HepG2 (cell line): ENCODE measurements at regions not wholly inside any gene's neighbourhood (a gene's known extent, or its start where the extent isn't known, plus 50 kb on each side); places are given as distances from the start of the nearest gene placed in this dataset.

Experiments
- ATAC-seq: fragments of 200-7000 bp; cut with Tn5 transposase; 3 replicates; pipeline ENCODE4 v1.9.1; 2020; ENCODE audit warnings: mild to moderate bottlenecking, moderate library complexity
- BruUV-seq: library from RNA; stranded (reverse); fragments of 400-500 nt; replicated peaks from 2 replicates; lab custom pipeline; 2021; lab: Mats Ljungman, UMichigan
- CTCF ChIA-PET: fragments of 300-600 bp; formaldehyde crosslinking; extraction: SDS; loops from one replicate; lab custom pipeline; 2021; ENCODE audit warnings: low total read pairs, inconsistent platforms, low intra/inter-chr PET ratio; lab: Yijun Ruan, JAX
- POLR2A ChIA-PET: fragments of 350-600 bp; sonication (Branson Sonifier 250); formaldehyde crosslinking; loops from one replicate; lab custom pipeline; 2020; ENCODE audit warnings: antibody characterized with exemption, inconsistent platforms; lab: Yijun Ruan, JAX
- DNase-seq: peaks from one replicate; pipeline ENCODE4 v3.0.0-alpha.2; 2015; ENCODE audit warnings: low spot score
- FAIRE-seq: peaks from 3 replicates; lab custom pipeline; 2011; peaks lifted over from hg19 to GRCh38; lab: Jason Lieb, UNC
- H2AFZ ChIP-seq: one replicate; pipeline ENCODE4 v1.6.1; 2011; ENCODE audit warnings: low read length, inconsistent platforms
- H3K27ac ChIP-seq: fragments of 300-600 bp; 3 replicates; pipeline ENCODE4 v1.8.0; 2011; ENCODE audit warnings: mixed run types, mild to moderate bottlenecking, mixed read lengths, low read length, inconsistent platforms; ENCODE audit not compliant: insufficient read depth; ENCODE audit errors: extremely low read length
- H3K27me3 ChIP-seq, 2 experiments: fragments of 200-600 bp in 1 of 2; 2 replicates in 1 of 2; 3 replicates in 1 of 2; pipeline versions ENCODE4 v1.6.0 to v1.8.0; 2011; ENCODE audit warnings: low read length in 2 of 2, mild to moderate bottlenecking in 2 of 2, moderate library complexity in 2 of 2, inconsistent platforms in 1 of 2; ENCODE audit not compliant: insufficient read depth in 2 of 2, control insufficient read depth in 1 of 2
- H3K36me3 ChIP-seq, 2 experiments: fragments of 200-600 bp in 1 of 2; replicated peaks in 1 of 2; 2 replicates in 1 of 2; 3 replicates in 1 of 2; pipeline versions ENCODE4 v1.5.1 to v1.8.0; 2011; ENCODE audit warnings: low read length in 2 of 2, inconsistent platforms in 1 of 2; ENCODE audit not compliant: insufficient read depth in 2 of 2, control insufficient read depth in 1 of 2
- H3K4me1 ChIP-seq: 2 replicates; pipeline ENCODE4 v1.5.1; 2012; ENCODE audit warnings: low read length, inconsistent platforms; ENCODE audit not compliant: insufficient read depth
- H3K4me2 ChIP-seq: 2 replicates; pipeline ENCODE4 v1.6.0; 2011; ENCODE audit warnings: low read depth, low read length, inconsistent platforms
- H3K4me3 ChIP-seq, 3 experiments: fragments of 200-600 bp in 1 of 3; sonication (generic), shearing (Covaris generic) in 1 of 3; replicated peaks in 1 of 3; 2 replicates each; pipeline ENCODE4 v1.5.1; 2011 to 2016; ENCODE audit warnings: low read length in 3 of 3, inconsistent platforms in 2 of 3, low read depth in 2 of 3, mild to moderate bottlenecking in 2 of 3, control low read depth in 1 of 3, mixed read lengths in 1 of 3; ENCODE audit not compliant: insufficient read depth in 1 of 3
- H3K79me2 ChIP-seq: one replicate; pipeline ENCODE4 v1.6.1; 2011; ENCODE audit warnings: low read length, inconsistent platforms; ENCODE audit not compliant: insufficient read depth
- H3K9ac ChIP-seq: 2 replicates; pipeline ENCODE4 v1.6.0; 2011; ENCODE audit warnings: mild to moderate bottlenecking, low read depth, low read length, inconsistent platforms; ENCODE audit not compliant: insufficient read depth
- H3K9me3 ChIP-seq: 2 replicates; pipeline ENCODE4 v1.5.1; 2012; ENCODE audit warnings: mild to moderate bottlenecking, low read length
- H4K20me1 ChIP-seq: 2 replicates; pipeline ENCODE4 v1.6.0; 2011; ENCODE audit warnings: inconsistent platforms, mild to moderate bottlenecking, low read length, moderate library complexity; ENCODE audit not compliant: insufficient read depth
- ATF1 ChIP-seq: IDR thresholded peaks from 2 replicates; pipeline ENCODE4 v1.6.1; 2016; ENCODE audit warnings: mild to moderate bottlenecking, control low read depth
- FLYWCH1 ChIP-seq: sonication (generic); formaldehyde crosslinking; IDR thresholded peaks from 2 replicates; pipeline ENCODE4 v1.8.1; 2023; ENCODE audit warnings: mild to moderate bottlenecking, missing genetic modification reagents
- GMEB2 ChIP-seq: IDR thresholded peaks from 2 replicates; pipeline ENCODE4 v1.6.1; 2016; ENCODE audit warnings: missing biosample characterization, missing genetic modification reagents, low read depth
- HOMEZ ChIP-seq: IDR thresholded peaks from 2 replicates; pipeline ENCODE4 v1.6.1; 2016; ENCODE audit warnings: low read depth
- PCBP1 ChIP-seq: fragments of 200-400 bp; formaldehyde crosslinking; IDR thresholded peaks from 2 replicates; pipeline ENCODE4 v1.6.1; 2017; ENCODE audit warnings: mild to moderate bottlenecking, low read depth, low read length, borderline replicate concordance
- SNAPC2 ChIP-seq: sonication (generic); formaldehyde crosslinking; IDR thresholded peaks from 2 replicates; pipeline ENCODE4 v1.8.1; 2022; ENCODE audit warnings: mild to moderate bottlenecking, missing genetic modification reagents
- SOX6 ChIP-seq, 2 experiments: fragments of 450-650 bp in 1 of 2; sonication (generic) in 1 of 2; formaldehyde crosslinking in 1 of 2; IDR thresholded peaks; 2 replicates each; pipeline versions ENCODE4 v1.4.0 to v1.6.1; 2017 to 2020; ENCODE audit warnings: antibody characterized with exemption in 1 of 2, mild to moderate bottlenecking in 1 of 2, missing genetic modification reagents in 1 of 2
- THYN1 ChIP-seq: sonication (generic); formaldehyde crosslinking; IDR thresholded peaks from 2 replicates; pipeline ENCODE4 v1.8.1; 2023; ENCODE audit warnings: low read depth, mild to moderate bottlenecking, moderate library complexity, missing genetic modification reagents, borderline replicate concordance
- ZEB1 ChIP-seq: IDR thresholded peaks from 2 replicates; pipeline ENCODE4 v1.6.1; 2012; ENCODE audit warnings: mild to moderate bottlenecking, low read depth, inconsistent platforms; ENCODE audit not compliant: insufficient replicate concordance
- ZNF205 ChIP-seq: IDR thresholded peaks from 2 replicates; pipeline ENCODE4 v1.6.1; 2018; ENCODE audit warnings: missing biosample characterization, missing genetic modification reagents
- ZNF224 ChIP-seq: sonication (generic); formaldehyde crosslinking; IDR thresholded peaks from 2 replicates; pipeline ENCODE4 v1.5.0; 2020; ENCODE audit warnings: mild to moderate bottlenecking, missing genetic modification reagents
- ZNF282 ChIP-seq: fragments of 450-650 bp; IDR thresholded peaks from 2 replicates; pipeline ENCODE4 v1.6.1; 2018; ENCODE audit not compliant: partially characterized antibody
- ZNF296 ChIP-seq: sonication (generic); formaldehyde crosslinking; conservative IDR thresholded peaks from 2 replicates; pipeline ENCODE4 v1.5.0; 2020; ENCODE audit warnings: mild to moderate bottlenecking, missing genetic modification reagents
- ZNF446 ChIP-seq: sonication (generic); formaldehyde crosslinking; IDR thresholded peaks from 2 replicates; pipeline ENCODE4 v1.5.0; 2020; ENCODE audit warnings: mild to moderate bottlenecking, missing genetic modification reagents
- ZNF549 ChIP-seq: sonication (generic); formaldehyde crosslinking; IDR thresholded peaks from 2 replicates; pipeline ENCODE4 v1.5.0; 2020; ENCODE audit warnings: missing genetic modification reagents
- ZNF552 ChIP-seq: sonication (generic); formaldehyde crosslinking; IDR thresholded peaks from 2 replicates; pipeline ENCODE4 v1.9.0; 2022; ENCODE audit warnings: missing genetic modification reagents, mild to moderate bottlenecking, borderline replicate concordance
- ZNF644 ChIP-seq: IDR thresholded peaks from 2 replicates; pipeline ENCODE4 v1.6.1; 2016; ENCODE audit warnings: low read depth
- ZNF703 ChIP-seq: sonication (generic); formaldehyde crosslinking; IDR thresholded peaks from 2 replicates; pipeline ENCODE4 v1.5.1; 2020; ENCODE audit warnings: missing genetic modification reagents, mild to moderate bottlenecking, moderate library complexity, borderline replicate concordance
- WGBS: methylation state at CpG from one replicate; pipeline ENCODE4 v1.1.6; 2017; ENCODE audit warnings: low lambda C conversion rate; 5-methylcytosine and 5-hydroxymethylcytosine counted together
- in situ Hi-C: cut with HindIII; loops from 2 replicates; pipeline ENCODE4 v1.10.0; 2017; ENCODE audit warnings: low pct_unique_long_range_greater_than_20kb; ENCODE audit not compliant: extremely low pct_ligation_motif_present
- intact Hi-C: fragments of 100-400 bp; cut with micrococcal nuclease; formaldehyde crosslinking; loops from one replicate; pipeline ENCODE4 v1.10.0; 2022; ENCODE audit not compliant: unreplicated experiment
- TF ChIP-seq, protein P1 (sequence below): sonication (generic); formaldehyde crosslinking; IDR thresholded peaks from 2 replicates; pipeline ENCODE4 v1.4.0; 2020; ENCODE audit warnings: missing genetic modification reagents, borderline replicate concordance

- FAIRE-seq: no peak
- no peaks in the 10 kb centered on the region for H4K20me1 ChIP-seq
- TF ChIP-seq ZNF282: no peak
- TF ChIP-seq ZNF205: no peak
- no peak for TF ChIP-seq ZNF703 (CRISPR knock-in tag)
- TF ChIP-seq ZNF552 (CRISPR knock-in tag): no peak
- no peak for TF ChIP-seq ZNF296 (CRISPR knock-in tag)
- TF ChIP-seq, protein P1, sequence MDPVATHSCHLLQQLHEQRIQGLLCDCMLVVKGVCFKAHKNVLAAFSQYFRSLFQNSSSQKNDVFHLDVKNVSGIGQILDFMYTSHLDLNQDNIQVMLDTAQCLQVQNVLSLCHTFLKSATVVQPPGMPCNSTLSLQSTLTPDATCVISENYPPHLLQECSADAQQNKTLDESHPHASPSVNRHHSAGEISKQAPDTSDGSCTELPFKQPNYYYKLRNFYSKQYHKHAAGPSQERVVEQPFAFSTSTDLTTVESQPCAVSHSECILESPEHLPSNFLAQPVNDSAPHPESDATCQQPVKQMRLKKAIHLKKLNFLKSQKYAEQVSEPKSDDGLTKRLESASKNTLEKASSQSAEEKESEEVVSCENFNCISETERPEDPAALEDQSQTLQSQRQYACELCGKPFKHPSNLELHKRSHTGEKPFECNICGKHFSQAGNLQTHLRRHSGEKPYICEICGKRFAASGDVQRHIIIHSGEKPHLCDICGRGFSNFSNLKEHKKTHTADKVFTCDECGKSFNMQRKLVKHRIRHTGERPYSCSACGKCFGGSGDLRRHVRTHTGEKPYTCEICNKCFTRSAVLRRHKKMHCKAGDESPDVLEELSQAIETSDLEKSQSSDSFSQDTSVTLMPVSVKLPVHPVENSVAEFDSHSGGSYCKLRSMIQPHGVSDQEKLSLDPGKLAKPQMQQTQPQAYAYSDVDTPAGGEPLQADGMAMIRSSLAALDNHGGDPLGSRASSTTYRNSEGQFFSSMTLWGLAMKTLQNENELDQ (CRISPR knock-in tag): no peak
- TF ChIP-seq HOMEZ (CRISPR knock-in tag): no peak
- TF ChIP-seq ZNF446 (CRISPR knock-in tag): no peak
- no peak for TF ChIP-seq ZNF549
- TF ChIP-seq ATF1 (CRISPR knock-in tag): no peak
- no peak for TF ChIP-seq SOX6 (IDR thresholded peaks at IDR 0.05)
- no peak for TF ChIP-seq SOX6 (CRISPR knock-in tag; IDR thresholded peaks at IDR 0.05)
- TF ChIP-seq FLYWCH1 (CRISPR knock-in tag): no peak
- no peak for TF ChIP-seq THYN1 (CRISPR knock-in tag)
- TF ChIP-seq SNAPC2: no peak
- TF ChIP-seq ZEB1: no peak
- TF ChIP-seq ZNF224 (CRISPR knock-in tag): no peak
- no peak for TF ChIP-seq ZNF644 (CRISPR knock-in tag)
- TF ChIP-seq PCBP1: no peak
- TF ChIP-seq GMEB2: no peak
- no peaks in the 10 kb centered on the region for H3K27me3 ChIP-seq
- H3K4me3 ChIP-seq: no peak overlapping the region
- intact Hi-C loops (no loop called here), in situ Hi-C loops (no loop called here)
- CTCF ChIA-PET: no interaction called here
- H3K27ac ChIP-seq: no peak overlapping the region
- H3K9me3 ChIP-seq: no peaks in the 10 kb centered on the region
- H3K79me2 ChIP-seq: no peaks in the 10 kb centered on the region
- ATAC-seq: no peak
- BruUV-seq: no TSS peak
- DNase-seq: no peak
- POLR2A ChIA-PET: interaction anchor here (0.6 to 2.3 kb wide), 3 partner anchors 25 to 114 kb away, joined by 3 to 8 read pairs (median 5); no protein-coding TSS in a partner anchor
- H2AFZ ChIP-seq: no peak overlapping the region
- H3K4me2 ChIP-seq: no peak overlapping the region
- no peak overlapping the region for H3K9ac ChIP-seq
- no peaks in the 10 kb centered on the region for H3K36me3 ChIP-seq
- WGBS: 54% methylated on average over 9 of the region's 9 CpGs
- peaks cover 19% of the 10 kb centered on the region for H3K4me1 ChIP-seq
Observed at GRCh38 chr3:138890555-138891187, 55.9 kb upstream of the PIK3CB start.
